ENCODE measurements at regions not wholly inside any gene's neighbourhood (a gene's known extent, or its start where the extent isn't known, plus 50 kb on each side); places are given as distances from the start of the nearest gene placed in this dataset.

GRCh38 chr6:88481519-88481918 lies 315.4 kb upstream of the CNR1 start:
- TF ChIP-seq CTCF (conservative IDR thresholded peaks at IDR 0.05) (no peak), EZH2 (IDR thresholded peaks at IDR 0.05; ENCODE audit: low read depth) (no peak)
